K562 (cell line): ENCODE measurements at regions not wholly inside any gene's neighbourhood (a gene's known extent, or its start where the extent isn't known, plus 50 kb on each side); places are given as distances from the start of the nearest gene placed in this dataset.

Experiments used
- ARID1B ChIP-seq: fragments of 450-650 bp; IDR thresholded peaks from 2 replicates; pipeline ENCODE4 v1.6.1; 2016; ENCODE audit warnings: antibody characterized with exemption, mild to moderate bottlenecking, inconsistent platforms
- HDAC6 ChIP-seq: IDR thresholded peaks from 2 replicates; pipeline ENCODE4 v1.6.1; 2012; ENCODE audit warnings: low read depth, mild to moderate bottlenecking, control low read depth, inconsistent platforms, low read length, moderate library complexity
- HEY1 ChIP-seq: fragments of 250-450 bp; sonication (Bioruptor Pico); IDR thresholded peaks from 2 replicates; pipeline ENCODE4 v1.5.0; 2020; ENCODE audit warnings: mild to moderate bottlenecking, moderate library complexity, borderline replicate concordance
- HIVEP1 ChIP-seq: fragments of 250-450 bp; sonication (Bioruptor Pico); IDR thresholded peaks from 2 replicates; pipeline ENCODE4 v1.4.0; 2020; ENCODE audit warnings: mild to moderate bottlenecking
- HOXB6 ChIP-seq: fragments of 250-450 bp; sonication (Bioruptor Pico); IDR thresholded peaks from 2 replicates; pipeline ENCODE4 v1.5.1; 2022; ENCODE audit warnings: mild to moderate bottlenecking, borderline replicate concordance
- HSF4 ChIP-seq: fragments of 250-450 bp; sonication (Bioruptor Pico); IDR thresholded peaks from 2 replicates; pipeline ENCODE4 v2.1.2; 2022; ENCODE audit warnings: mild to moderate bottlenecking, moderate library complexity, borderline replicate concordance
- KHSRP ChIP-seq: fragments of 450-650 bp; IDR thresholded peaks from 2 replicates; pipeline ENCODE4 v1.6.1; 2017
- MLX ChIP-seq, 2 experiments: fragments of 450-650 bp in 1 of 2; sonication (generic) in 1 of 2; formaldehyde crosslinking; conservative IDR thresholded peaks; 2 replicates each; pipeline versions ENCODE4 v1.4.0 to v1.8.1; 2020 to 2022; ENCODE audit warnings: mild to moderate bottlenecking in 1 of 2, missing genetic modification reagents in 1 of 2
- POLR2A ChIP-seq: fragments of 450-650 bp; conservative IDR thresholded peaks from 2 replicates; pipeline ENCODE4 v1.6.1; 2016
- RB1 ChIP-seq: fragments of 450-650 bp; IDR thresholded peaks from 2 replicates; pipeline ENCODE4 v1.6.1; 2017; ENCODE audit warnings: low read depth, mild to moderate bottlenecking
- SAFB ChIP-seq: fragments of 200-400 bp; formaldehyde crosslinking; IDR thresholded peaks from 2 replicates; pipeline ENCODE4 v1.6.1; 2017; ENCODE audit warnings: low read depth, low read length, borderline replicate concordance
- TBL1XR1 ChIP-seq, 2 experiments: IDR thresholded peaks; 2 replicates each; pipeline ENCODE4 v1.6.1; 2012; ENCODE audit warnings: improper control_type of control experiment in 2 of 2, low read length in 2 of 2, mild to moderate bottlenecking in 1 of 2
- TFAM ChIP-seq: fragments of 250-450 bp; sonication (Bioruptor Pico); conservative IDR thresholded peaks from 2 replicates; pipeline ENCODE4 v1.5.0; 2021; ENCODE audit warnings: mild to moderate bottlenecking, moderate library complexity
- USF2 ChIP-seq: sonication (generic); formaldehyde crosslinking; IDR thresholded peaks from 2 replicates; pipeline ENCODE4 v1.5.0; 2020; ENCODE audit warnings: missing genetic modification reagents
- WHSC1 ChIP-seq: IDR thresholded peaks from one replicate; pipeline ENCODE4 v1.6.1; 2012; ENCODE audit warnings: low read length, control low read depth, inconsistent platforms
- ZKSCAN3 ChIP-seq: fragments of 250-450 bp; sonication (Bioruptor Pico); IDR thresholded peaks from 2 replicates; pipeline ENCODE4 v1.4.0; 2020
- ZNF324 ChIP-seq: fragments of 250-450 bp; sonication (Bioruptor Pico); IDR thresholded peaks from 2 replicates; pipeline ENCODE4 v1.4.0; 2020; ENCODE audit warnings: mild to moderate bottlenecking
- ZNF384 ChIP-seq: IDR thresholded peaks from 2 replicates; pipeline ENCODE4 v1.6.1; 2012; ENCODE audit warnings: low read depth, low read length, improper control_type of control experiment
- ZNF41 ChIP-seq: fragments of 250-450 bp; sonication (Bioruptor Pico); conservative IDR thresholded peaks from 2 replicates; pipeline ENCODE4 v1.4.0; 2020; ENCODE audit warnings: mild to moderate bottlenecking
- ZNF695 ChIP-seq: fragments of 450-650 bp; formaldehyde crosslinking; IDR thresholded peaks from 2 replicates; pipeline ENCODE4 v1.4.0; 2020; ENCODE audit warnings: mild to moderate bottlenecking, moderate library complexity
- ZNF76 ChIP-seq: fragments of 250-450 bp; sonication (Bioruptor Pico); IDR thresholded peaks from 2 replicates; pipeline ENCODE4 v1.4.0; 2020; ENCODE audit warnings: mild to moderate bottlenecking, moderate library complexity, borderline replicate concordance
- TF ChIP-seq, protein P1 (sequence below), 3 experiments: fragments of 200-800 bp in 1 of 3; fragments of 250-450 bp in 1 of 3; fragments of 450-650 bp in 1 of 3; sonication (Bioruptor Pico) in 1 of 3; sonication (Bioruptor generic) in 1 of 3; formaldehyde crosslinking in 1 of 3; IDR thresholded peaks; 2 replicates each; pipeline versions ENCODE4 v1.6.1 to v1.8.0; 2016 to 2022; ENCODE audit warnings: mild to moderate bottlenecking in 2 of 3, missing genetic modification characterization in 2 of 3, missing compliant biosample characterization in 1 of 3, moderate library complexity in 1 of 3
- TF ChIP-seq, protein P2 (sequence below): fragments of 250-450 bp; sonication (Bioruptor Pico); IDR thresholded peaks from 2 replicates; pipeline ENCODE4 v1.8.0; 2022; ENCODE audit warnings: moderate library complexity, mild to moderate bottlenecking, inconsistent platforms

GRCh38 chr6:26304797-26305640, 60.0 kb upstream of the BTN3A2 start (continued):
- TF ChIP-seq HIVEP1 (no peak), ZNF695 (no peak), ZNF384 (no peak), USF2 (CRISPR knock-in tag) (no peak), ZNF324 (CRISPR knock-in tag) (no peak), POLR2A (no peak), MLX (CRISPR knock-in tag; conservative IDR thresholded peaks at IDR 0.05) (no peak), KHSRP (no peak), ZKSCAN3 (CRISPR knock-in tag) (no peak), HEY1 (CRISPR knock-in tag) (0 out of 2 replicates have a peak, but pooled peaks have one; percentile 2), HDAC6 (no peak), HSF4 (no peak), WHSC1 (no peak), ARID1B (no peak), RB1 (peak; percentile 36; the same call in 1 of the 2 replicates), TFAM (CRISPR knock-in tag) (no peak), ZNF76 (CRISPR knock-in tag) (0 out of 2 replicates have a peak, but pooled peaks have one; percentile 10), TBL1XR1 (IDR thresholded peaks at IDR 0.05; ENCODE audit: low read length in 2 of 2) (peak; percentile 49 to 58; a peak in 3 of 4 replicates), SAFB (no peak), ZNF41 (CRISPR knock-in tag) (no peak), HOXB6 (CRISPR knock-in tag) (peak; percentile 74; the same call in 1 of the 2 replicates)
- TF ChIP-seq, protein P1, sequence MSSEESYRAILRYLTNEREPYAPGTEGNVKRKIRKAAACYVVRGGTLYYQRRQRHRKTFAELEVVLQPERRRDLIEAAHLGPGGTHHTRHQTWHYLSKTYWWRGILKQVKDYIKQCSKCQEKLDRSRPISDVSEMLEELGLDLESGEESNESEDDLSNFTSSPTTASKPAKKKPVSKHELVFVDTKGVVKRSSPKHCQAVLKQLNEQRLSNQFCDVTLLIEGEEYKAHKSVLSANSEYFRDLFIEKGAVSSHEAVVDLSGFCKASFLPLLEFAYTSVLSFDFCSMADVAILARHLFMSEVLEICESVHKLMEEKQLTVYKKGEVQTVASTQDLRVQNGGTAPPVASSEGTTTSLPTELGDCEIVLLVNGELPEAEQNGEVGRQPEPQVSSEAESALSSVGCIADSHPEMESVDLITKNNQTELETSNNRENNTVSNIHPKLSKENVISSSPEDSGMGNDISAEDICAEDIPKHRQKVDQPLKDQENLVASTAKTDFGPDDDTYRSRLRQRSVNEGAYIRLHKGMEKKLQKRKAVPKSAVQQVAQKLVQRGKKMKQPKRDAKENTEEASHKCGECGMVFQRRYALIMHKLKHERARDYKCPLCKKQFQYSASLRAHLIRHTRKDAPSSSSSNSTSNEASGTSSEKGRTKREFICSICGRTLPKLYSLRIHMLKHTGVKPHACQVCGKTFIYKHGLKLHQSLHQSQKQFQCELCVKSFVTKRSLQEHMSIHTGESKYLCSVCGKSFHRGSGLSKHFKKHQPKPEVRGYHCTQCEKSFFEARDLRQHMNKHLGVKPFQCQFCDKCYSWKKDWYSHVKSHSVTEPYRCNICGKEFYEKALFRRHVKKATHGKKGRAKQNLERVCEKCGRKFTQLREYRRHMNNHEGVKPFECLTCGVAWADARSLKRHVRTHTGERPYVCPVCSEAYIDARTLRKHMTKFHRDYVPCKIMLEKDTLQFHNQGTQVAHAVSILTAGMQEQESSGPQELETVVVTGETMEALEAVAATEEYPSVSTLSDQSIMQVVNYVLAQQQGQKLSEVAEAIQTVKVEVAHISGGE (CRISPR knock-in tag; IDR thresholded peaks at IDR 0.05), result peak in 1 of 3 experiments; percentile 28; a peak in 1 of 6 replicates
- TF ChIP-seq, protein P2, sequence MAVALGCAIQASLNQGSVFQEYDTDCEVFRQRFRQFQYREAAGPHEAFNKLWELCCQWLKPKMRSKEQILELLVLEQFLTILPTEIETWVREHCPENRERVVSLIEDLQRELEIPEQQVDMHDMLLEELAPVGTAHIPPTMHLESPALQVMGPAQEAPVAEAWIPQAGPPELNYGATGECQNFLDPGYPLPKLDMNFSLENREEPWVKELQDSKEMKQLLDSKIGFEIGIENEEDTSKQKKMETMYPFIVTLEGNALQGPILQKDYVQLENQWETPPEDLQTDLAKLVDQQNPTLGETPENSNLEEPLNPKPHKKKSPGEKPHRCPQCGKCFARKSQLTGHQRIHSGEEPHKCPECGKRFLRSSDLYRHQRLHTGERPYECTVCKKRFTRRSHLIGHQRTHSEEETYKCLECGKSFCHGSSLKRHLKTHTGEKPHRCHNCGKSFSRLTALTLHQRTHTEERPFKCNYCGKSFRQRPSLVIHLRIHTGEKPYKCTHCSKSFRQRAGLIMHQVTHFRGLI (CRISPR knock-in tag), result no peak
